GM12878 (cell line): ENCODE measurements at regions not wholly inside any gene's neighbourhood (a gene's known extent, or its start where the extent isn't known, plus 50 kb on each side); places are given as distances from the start of the nearest gene placed in this dataset.

ENCODE experiments used
- ATAC-seq: fragments of 200-7000 bp; cut with Tn5 transposase; 3 replicates; pipeline ENCODE4 v1.9.1; 2020; ENCODE audit warnings: mild to moderate bottlenecking, moderate library complexity
- BruUV-seq: library from RNA; stranded (reverse); fragments of 400-500 nt; replicated peaks from 2 replicates; lab custom pipeline; 2021; lab: Mats Ljungman, UMichigan
- CTCF ChIA-PET: fragments of 300-600 bp; sonication (Branson Sonifier 250); formaldehyde crosslinking; extraction: SDS; loops from one replicate; lab custom pipeline; 2021; ENCODE audit warnings: inconsistent platforms; lab: Yijun Ruan, JAX
- POLR2A ChIA-PET: fragments of 350-600 bp; formaldehyde crosslinking; extraction: SDS; loops from one replicate; lab custom pipeline; 2021; ENCODE audit warnings: inconsistent platforms; lab: Charles Lee
- RAD21 ChIA-PET: fragments of 300-600 bp; sonication (Branson Sonifier 250); formaldehyde crosslinking; loops from one replicate; lab custom pipeline; 2023; ENCODE audit warnings: antibody characterized with exemption; ENCODE audit not compliant: unreplicated experiment; lab: Charles Lee
- SMC1A ChIA-PET: fragments of 300-600 bp; sonication (Branson Sonifier 250); formaldehyde crosslinking; loops from one replicate; lab custom pipeline; 2023; ENCODE audit not compliant: unreplicated experiment, uncharacterized antibody; lab: Charles Lee
- DNase-seq: peaks from one replicate; pipeline ENCODE4 v3.0.0-alpha.2; 2011; ENCODE audit warnings: low read depth, low spot score
- FAIRE-seq: peaks from 3 replicates; lab custom pipeline; 2011; peaks lifted over from hg19 to GRCh38; lab: Jason Lieb, UNC
- H2AFZ ChIP-seq: 2 replicates; pipeline ENCODE4 v1.6.0; 2011; ENCODE audit warnings: low read depth, low read length, control low read depth; ENCODE audit not compliant: control insufficient read depth
- H3K27ac ChIP-seq: 2 replicates; pipeline ENCODE4 v1.5.1; 2011; ENCODE audit warnings: control low read depth; ENCODE audit not compliant: control insufficient read depth, insufficient read depth
- H3K27me3 ChIP-seq, 2 experiments: replicated peaks in 1 of 2; 2 replicates each; pipeline versions ENCODE4 v1.6.0 to v1.6.1; 2011; ENCODE audit warnings: low read length in 1 of 2; ENCODE audit not compliant: control insufficient read depth in 2 of 2, insufficient read depth in 2 of 2
- H3K36me3 ChIP-seq, 2 experiments: 2 replicates each; pipeline ENCODE4 v1.5.1; 2011; ENCODE audit warnings: low read length in 1 of 2; ENCODE audit not compliant: control insufficient read depth in 2 of 2, insufficient read depth in 2 of 2
- H3K4me1 ChIP-seq: 2 replicates; pipeline ENCODE4 v1.6.1; 2011; ENCODE audit warnings: mild to moderate bottlenecking, low read length, moderate library complexity, mixed read lengths; ENCODE audit not compliant: control insufficient read depth, insufficient read depth
- H3K4me2 ChIP-seq: 2 replicates; pipeline ENCODE4 v1.6.0; 2011; ENCODE audit warnings: control low read depth; ENCODE audit not compliant: control insufficient read depth, insufficient read depth
- H3K4me3 ChIP-seq: fragments of 200-600 bp; sonication (generic); 2 replicates; pipeline ENCODE4 v1.5.1; 2016
- H3K79me2 ChIP-seq: 2 replicates; pipeline ENCODE4 v1.6.0; 2011; ENCODE audit warnings: low read length; ENCODE audit not compliant: control insufficient read depth, insufficient read depth
- H3K9ac ChIP-seq: 2 replicates; pipeline ENCODE4 v1.8.0; 2011; ENCODE audit warnings: low read length, control low read depth, mixed read lengths; ENCODE audit not compliant: control insufficient read depth, insufficient read depth
- H3K9me3 ChIP-seq: replicated peaks from 3 replicates; pipeline ENCODE4 v1.5.1; 2011; ENCODE audit warnings: mild to moderate bottlenecking, low read length; ENCODE audit not compliant: control insufficient read depth, insufficient read depth
- H4K20me1 ChIP-seq: 2 replicates; pipeline ENCODE4 v1.6.0; 2011; ENCODE audit not compliant: control insufficient read depth, insufficient read depth
- ETV6 ChIP-seq, 2 experiments: fragments of 450-650 bp in 1 of 2; IDR thresholded peaks in 1 of 2; conservative IDR thresholded peaks in 1 of 2; 2 replicates each; pipeline ENCODE4 v1.6.1; 2014; ENCODE audit warnings: antibody characterized with exemption in 1 of 2, borderline replicate concordance in 1 of 2, low read depth in 1 of 2, mild to moderate bottlenecking in 1 of 2, moderate library complexity in 1 of 2
- EZH2 ChIP-seq: IDR thresholded peaks from 2 replicates; pipeline ENCODE4 v1.6.1; 2012; ENCODE audit warnings: low read depth, mild to moderate bottlenecking, control low read depth, inconsistent platforms, low read length, borderline replicate concordance; ENCODE audit not compliant: control insufficient read depth
- NFIC ChIP-seq: IDR thresholded peaks from 2 replicates; pipeline ENCODE4 v1.6.1; 2012; ENCODE audit warnings: low read depth, mild to moderate bottlenecking, inconsistent platforms, low read length, moderate library complexity
- NFYB ChIP-seq: IDR thresholded peaks from 2 replicates; pipeline ENCODE4 v1.6.1; 2011; ENCODE audit warnings: low read depth, mild to moderate bottlenecking, low read length, improper control_type of control experiment, moderate library complexity; ENCODE audit not compliant: insufficient read depth
- TCF12 ChIP-seq: IDR thresholded peaks from 2 replicates; pipeline ENCODE4 v1.6.1; 2011; ENCODE audit warnings: low read depth, mild to moderate bottlenecking, low read length
- ZNF24 ChIP-seq: fragments of 450-650 bp; IDR thresholded peaks from 2 replicates; pipeline ENCODE4 v1.6.1; 2017; ENCODE audit warnings: antibody characterized with exemption, mild to moderate bottlenecking
- WGBS: methylation state at CpG from one replicate; pipeline ENCODE4 v1.1.6; 2016; ENCODE audit warnings: low lambda C conversion rate; ENCODE audit not compliant: insufficient replicate concordance, insufficient coverage; ENCODE audit errors: missing lambda C conversion rate; 5-methylcytosine and 5-hydroxymethylcytosine counted together
- in situ Hi-C: fragments of 300-500 bp; cut with MboI; formaldehyde crosslinking; loops from 9 replicates; pipeline ENCODE4 v1.14.3; 2018; ENCODE audit warnings: mixed read lengths
- intact Hi-C: fragments of 100-400 bp; cut with micrococcal nuclease; formaldehyde crosslinking; loops from one replicate; pipeline ENCODE4 v1.14.2; 2022; ENCODE audit not compliant: unreplicated experiment
- TF ChIP-seq, protein P1 (sequence below): IDR thresholded peaks from 2 replicates; pipeline ENCODE4 v1.6.1; 2011; ENCODE audit warnings: low read depth, low read length, improper control_type of control experiment, borderline replicate concordance

DNA sequence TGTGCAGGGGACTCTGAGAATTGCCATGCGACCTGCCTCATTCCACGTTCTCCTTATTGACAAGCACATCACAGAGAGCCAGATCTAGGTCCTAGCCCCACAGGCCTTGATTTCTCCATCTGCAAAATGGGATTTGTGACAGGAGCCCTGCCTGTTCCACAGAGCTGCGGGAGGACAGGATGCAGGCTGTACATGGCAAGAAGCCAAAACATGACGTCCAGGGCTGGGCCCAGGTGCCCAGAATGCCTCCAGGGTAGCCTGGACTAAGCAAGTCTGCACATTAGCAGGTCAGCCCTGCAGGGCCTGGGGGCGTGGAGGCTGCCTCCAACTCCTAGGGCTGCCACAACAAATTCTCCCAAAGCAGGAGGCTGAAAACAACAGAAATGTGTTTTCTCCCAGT is 235.7 kb upstream of the SDK2 start (continued):
- TF ChIP-seq, protein P1, sequence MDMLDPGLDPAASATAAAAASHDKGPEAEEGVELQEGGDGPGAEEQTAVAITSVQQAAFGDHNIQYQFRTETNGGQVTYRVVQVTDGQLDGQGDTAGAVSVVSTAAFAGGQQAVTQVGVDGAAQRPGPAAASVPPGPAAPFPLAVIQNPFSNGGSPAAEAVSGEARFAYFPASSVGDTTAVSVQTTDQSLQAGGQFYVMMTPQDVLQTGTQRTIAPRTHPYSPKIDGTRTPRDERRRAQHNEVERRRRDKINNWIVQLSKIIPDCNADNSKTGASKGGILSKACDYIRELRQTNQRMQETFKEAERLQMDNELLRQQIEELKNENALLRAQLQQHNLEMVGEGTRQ, result no peak
- no peak for TF ChIP-seq EZH2

DNA sequence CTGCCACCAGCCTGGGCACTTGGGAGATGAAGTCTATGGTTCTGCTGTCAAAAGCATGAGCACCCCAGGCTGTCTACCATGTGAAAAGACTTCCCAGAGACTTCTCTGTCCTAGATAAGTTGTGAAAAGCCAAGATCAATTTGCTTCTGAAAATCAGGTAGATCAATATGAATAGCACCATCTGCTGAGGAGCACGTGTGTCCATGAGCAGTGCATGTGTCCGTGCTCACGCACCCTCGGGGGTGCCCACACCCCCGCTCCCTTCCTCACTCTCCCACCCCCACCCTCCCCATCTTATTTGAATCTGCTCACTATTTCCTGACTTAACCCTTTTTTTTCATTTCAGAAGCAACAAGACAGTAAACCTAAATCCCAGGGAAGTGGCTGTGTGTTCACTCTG is 238.3 kb upstream of the SDK2 start:
- Histone ChIP-seq H3K79me2 (no peaks in the 10 kb centered on the region), H3K4me2 (no peak overlapping the region), H3K9me3 (no peaks in the 10 kb centered on the region), H2AFZ (no peak overlapping the region), H3K4me3 (no peak overlapping the region)
- FAIRE-seq, result no peak
- ChIA-PET SMC1A (no interaction called here), POLR2A (no interaction called here)
- 0% methylated on average over 2 of the region's 5 CpGs for WGBS
- in situ Hi-C loops, result no loop called here
- TF ChIP-seq NFYB (no peak), ETV6 (conservative IDR thresholded peaks at IDR 0.05 in 1 of 2, IDR thresholded peaks at IDR 0.05 in 1 of 2; ENCODE audit: borderline replicate concordance in 1 of 2, low read depth in 1 of 2) (no peak), TCF12 (no peak), ZNF24 (no peak), NFIC (no peak)
- TF ChIP-seq, all 136 proteins: peak for 0
- no peaks in the 10 kb centered on the region for H3K4me1 ChIP-seq
- no peaks in the 10 kb centered on the region for H3K36me3 ChIP-seq
- H3K27ac ChIP-seq, result no peak overlapping the region
- RAD21 ChIA-PET, result no interaction called here
- no peak for DNase-seq
- CTCF ChIA-PET, result no interaction called here
- H3K9ac ChIP-seq, result no peak overlapping the region
- intact Hi-C loops, result no loop called here
- H3K27me3 ChIP-seq, result no peaks in the 10 kb centered on the region; a peak in 1 of 4 replicates
- H4K20me1 ChIP-seq, result no peaks in the 10 kb centered on the region
- no peak for ATAC-seq
- BruUV-seq, result no TSS peak
